ENCODE measurements at regions not wholly inside any gene's neighbourhood (a gene's known extent, or its start where the extent isn't known, plus 50 kb on each side); places are given as distances from the start of the nearest gene placed in this dataset.

GRCh38 chr7:1322240-1323110, 89.8 kb downstream of the UNCX start:
- no peak for DNase-seq

DNA sequence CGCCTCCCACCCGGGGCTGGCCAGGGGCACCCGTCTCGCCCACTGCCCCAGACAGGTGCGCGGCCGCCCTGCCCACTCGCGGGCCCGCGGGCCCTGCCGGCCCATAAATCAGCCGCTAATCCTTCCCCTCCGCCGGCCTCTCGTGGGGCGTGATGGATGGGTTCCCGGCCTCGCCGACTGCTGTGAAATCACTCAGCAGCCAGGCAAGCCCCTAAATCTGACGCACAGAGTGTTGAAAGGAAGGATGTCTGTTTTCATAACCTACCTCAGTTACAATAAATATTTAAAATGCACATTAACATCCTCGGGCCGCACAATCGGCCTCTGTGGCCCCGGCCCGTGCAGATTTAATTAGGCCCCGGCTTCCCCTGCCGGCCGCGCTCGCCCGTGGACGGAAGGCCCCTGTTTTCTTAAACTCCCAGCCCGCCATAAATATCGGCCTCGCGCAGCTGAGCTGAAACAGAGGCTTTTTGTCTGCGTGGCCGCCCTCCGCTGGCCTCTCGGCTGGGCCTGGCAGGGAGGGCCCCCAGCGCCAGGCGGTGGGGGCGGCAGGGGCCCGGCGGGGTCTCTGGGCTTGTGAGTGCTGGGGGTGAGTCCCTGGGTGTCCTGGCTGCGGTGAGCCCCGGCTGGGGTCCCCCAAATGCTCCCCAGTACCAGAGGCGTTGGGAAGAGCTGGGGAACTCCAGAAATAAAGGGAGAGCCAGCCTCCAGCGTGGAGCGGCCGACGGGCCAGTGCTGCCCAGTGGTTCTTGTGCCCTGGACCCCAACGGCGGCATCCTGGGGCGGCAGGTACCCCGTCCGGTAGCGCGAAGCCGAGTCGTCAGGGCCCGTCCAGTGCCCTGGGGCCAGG, 90.7 kb downstream of the UNCX start:
- peak; percentile 55 for DNase-seq

- DNase-seq = no peak
Measured at GRCh38 chr7:1324028-1324900, 91.6 kb downstream of the UNCX start.

DNA sequence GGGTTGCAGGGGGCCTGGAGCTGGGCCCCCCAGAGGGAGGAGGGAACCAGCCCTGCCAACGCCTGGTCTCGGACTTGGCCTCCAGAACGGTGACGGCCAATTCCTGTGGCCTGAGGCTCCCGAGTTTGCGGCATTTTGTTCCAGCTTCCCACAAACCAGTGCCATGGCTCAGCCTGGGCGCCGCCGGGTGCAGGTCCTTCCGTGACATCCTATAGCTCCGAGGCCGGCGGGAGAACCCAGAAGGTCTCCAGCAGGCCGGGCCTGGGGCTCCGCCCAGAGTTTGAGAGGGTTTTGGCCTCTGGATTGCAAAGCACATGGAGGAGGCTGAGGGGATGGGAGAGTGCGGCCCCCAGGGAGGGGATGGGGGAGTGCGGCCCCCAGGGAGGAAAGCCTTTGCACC, 92.6 kb downstream of the UNCX start:
- no peak for DNase-seq

DNA sequence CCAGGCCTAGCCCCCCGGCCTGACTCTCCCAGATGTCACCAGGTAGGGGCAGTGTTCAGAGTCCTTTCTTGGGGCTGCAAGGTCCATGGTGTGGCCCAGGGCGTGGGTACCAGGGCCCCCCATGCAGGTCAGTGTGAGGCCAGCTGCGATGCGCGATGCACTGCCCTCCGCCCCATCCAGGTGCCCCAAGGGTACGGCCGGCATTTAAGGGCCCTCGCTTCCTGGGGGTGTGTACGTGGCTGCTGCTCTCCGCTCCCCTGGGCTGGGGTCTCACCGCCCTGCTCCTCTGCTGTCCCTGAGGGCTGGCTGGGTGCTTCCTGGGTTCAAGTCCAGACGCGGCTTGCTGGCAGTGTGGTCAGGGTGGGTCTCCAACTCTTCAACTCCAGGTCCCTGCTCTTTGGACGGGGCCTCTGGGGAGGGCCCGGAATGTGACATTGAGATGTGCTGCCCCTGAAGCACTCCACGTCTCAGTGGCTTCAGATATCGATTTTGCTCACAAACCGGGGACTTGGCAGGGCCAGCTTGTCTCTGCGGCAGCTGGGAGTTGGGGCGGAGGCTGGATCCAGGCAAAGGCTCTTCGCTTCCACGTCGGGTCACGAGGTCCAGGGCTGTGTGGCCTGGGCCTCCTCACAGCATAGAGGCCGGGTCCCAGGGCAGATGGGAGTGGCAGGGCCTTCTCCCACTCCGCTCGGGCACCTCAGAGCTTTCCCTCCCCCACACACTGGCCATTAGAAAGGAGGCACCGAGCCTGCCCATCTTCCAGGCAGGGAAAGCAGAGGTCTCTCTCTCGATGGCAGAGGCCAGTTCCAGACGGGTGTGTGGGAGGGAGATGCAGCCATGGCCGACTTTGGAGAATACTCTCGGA, 93.2 kb downstream of the UNCX start:
- no peak for DNase-seq

- DNase-seq = no peak
Measured at GRCh38 chr7:1326511-1326785, 93.8 kb downstream of the UNCX start.

DNA sequence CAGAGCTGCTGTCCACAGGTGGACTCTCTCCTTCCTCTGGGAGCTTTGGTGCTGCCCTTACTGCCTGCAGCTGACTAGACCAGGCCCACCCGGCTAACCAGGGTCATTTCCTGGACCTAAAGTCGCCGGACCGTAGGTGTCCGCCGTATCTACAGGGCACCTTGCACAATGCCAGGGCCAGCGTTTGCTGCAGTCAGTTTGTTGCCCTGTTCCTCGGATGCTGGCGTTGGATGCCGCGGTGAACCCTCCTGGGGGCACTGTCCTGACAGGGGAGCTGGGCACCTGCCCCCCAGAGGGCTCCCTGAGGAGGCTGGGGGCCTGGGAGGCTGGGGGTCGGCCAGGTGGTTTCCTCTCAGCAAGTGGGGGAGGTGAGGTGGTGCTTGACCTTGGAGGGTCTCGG, 96.6 kb downstream of the UNCX start:
- DNase-seq = no peak

DNA sequence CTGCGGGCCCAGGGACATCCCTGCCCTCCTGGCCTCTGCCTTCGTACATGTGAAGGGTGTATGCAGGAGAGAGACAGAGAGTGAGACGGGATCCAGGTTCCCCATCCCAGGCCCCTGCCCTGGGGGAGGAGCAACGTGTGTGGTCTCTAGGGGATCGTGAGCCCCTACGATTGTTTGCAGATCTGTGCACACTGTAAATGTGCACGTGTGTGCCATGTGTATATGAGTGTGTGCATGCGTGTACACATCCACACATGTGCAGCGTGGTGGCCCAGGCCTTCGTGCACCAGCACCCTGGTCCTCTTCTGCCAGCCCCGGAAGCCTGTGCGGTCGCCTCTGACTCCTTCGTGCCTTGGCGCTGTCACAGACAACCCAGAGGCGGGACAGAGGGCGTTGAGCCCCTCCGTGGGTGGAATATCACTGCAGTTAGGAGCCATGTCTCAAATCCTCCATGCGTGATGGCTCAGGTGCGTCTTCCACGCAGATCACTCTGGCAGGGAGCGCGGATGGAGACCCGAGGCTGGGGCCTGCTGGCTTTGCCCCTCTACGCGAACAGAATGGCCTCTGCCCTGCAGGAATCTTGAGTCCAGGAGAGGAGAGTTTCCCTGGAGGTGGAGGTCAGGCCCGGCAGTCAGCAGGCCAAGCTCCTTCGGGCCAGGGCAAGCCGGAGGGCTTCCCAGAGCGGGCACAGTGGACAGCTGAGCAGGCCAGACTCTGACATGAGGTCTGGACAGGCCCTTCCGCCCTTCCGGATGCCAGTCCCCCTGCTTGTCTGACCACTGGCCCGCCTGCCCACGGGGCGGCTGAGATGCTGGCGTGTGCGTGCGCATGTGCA, 97.5 kb downstream of the UNCX start:
- DNase-seq = no peak

DNA sequence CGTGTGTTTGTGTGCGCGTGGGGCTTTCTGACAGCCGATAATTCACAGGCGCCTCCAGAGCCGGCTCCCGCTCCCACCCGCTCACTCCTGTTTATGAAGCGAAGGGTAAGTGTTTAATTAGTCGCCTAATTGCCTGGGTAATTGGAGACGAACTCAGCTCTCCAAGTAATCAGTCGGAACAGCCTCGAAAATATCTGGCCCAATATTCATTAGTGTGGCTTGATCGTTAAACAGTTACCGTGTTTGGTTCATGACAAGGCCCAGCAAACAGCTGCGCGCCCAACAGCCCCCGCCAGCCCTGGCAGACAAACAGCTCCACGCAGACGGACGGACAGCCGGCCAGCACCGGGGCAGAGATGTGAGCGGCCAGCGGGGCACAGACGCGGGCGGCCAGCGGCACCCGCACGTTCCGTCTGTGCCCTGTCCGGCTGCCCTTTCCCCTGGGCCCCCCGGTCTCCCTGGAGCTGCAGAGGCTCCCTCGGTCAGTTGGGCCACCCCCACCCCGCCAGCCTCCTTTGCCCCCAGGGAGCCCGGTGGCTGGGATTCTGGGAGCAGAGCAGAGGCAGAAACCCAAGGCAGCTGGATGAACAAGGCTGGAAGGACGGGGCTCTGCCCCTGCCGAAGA, 98.2 kb downstream of the UNCX start:
- DNase-seq = no peak

- DNase-seq = no peak
Measured at GRCh38 chr7:1331561-1332467, 99.1 kb downstream of the UNCX start.

DNA sequence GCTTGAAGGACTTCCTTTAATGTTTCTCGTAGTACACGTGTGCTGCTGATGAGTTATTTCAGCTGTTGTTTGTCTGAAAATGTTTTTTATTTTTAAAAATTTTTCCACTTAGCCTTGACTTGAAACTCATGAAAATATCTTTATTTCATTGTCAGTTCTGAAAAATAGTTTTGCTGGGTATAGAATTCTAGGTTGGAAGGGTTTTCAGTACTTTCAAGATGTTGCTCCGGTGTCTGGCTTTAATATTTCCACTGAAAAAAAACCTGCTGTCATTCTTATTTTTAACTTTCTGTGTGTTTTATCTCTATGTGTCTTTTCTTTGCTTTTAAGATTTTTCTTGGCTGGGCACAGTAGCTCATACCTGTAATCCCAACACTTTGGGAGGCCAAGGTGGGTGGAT, 103.8 kb downstream of the UNCX start:
- no peak for DNase-seq

DNA sequence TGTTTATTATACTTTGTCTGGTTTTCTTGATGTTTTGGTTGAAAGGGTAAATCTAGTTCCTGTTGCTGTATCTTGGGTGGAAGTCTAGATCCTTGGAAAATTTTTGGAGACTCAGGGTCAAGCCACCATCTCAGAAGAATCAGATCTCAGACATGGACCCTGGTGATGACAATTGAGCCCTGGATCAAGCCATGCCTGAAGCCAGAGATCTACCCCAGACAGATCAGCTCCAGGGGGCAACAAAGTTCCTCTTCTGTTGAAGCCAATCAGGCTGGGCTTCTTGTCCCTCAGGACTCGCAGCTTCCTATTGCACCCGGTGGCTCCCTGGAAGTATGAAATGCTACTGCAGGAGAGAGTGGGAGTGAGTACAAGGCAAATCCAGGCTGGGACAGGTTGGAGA, 106.9 kb downstream of the UNCX start:
- no peak for DNase-seq

- no peak for DNase-seq
Measured at GRCh38 chr7:1340031-1340430, 107.4 kb downstream of the UNCX start.

DNA sequence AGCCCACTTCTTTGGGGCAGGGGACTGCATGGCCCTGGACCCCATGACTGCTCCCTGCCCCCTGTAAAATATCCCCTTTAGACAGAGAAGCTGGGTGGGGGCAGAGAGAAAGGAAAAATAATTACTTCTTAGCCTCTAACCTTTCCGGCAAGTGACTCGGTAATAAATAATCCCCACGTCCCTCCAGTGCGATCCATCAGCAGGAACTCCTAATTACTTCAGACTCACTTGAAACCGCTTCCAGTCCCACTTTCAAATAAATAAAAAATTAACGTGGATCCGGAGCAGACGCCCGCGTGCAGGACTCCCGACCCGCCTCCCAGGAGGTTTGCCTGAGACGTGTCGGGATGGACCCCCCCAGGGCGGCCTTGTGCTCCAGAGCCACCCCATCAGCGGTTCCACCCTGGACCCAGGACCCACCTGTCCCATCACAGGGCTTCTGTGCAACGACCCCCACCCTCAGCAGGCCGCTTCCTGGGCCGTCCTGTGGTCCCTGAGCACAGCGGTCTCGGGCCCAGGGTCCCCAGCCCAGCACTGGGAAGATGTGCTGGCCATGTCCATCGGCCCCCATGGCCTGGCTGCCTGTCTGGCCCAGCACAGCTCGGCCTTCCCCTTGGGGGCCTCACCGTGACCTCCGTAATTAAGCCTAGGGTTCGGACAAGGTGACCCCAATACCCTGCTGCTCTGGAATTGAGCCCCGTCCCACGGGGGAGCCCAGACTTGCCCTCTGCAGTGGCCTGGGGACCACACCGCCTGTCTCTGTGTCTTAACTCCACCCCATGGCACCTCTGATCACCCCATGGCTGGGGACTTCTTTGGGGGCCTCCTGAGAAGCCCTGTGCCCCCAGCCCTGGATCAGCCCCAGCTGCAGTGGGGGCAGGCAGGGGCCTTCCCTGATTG, 108.0 kb downstream of the UNCX start:
- no peak for DNase-seq

DNA sequence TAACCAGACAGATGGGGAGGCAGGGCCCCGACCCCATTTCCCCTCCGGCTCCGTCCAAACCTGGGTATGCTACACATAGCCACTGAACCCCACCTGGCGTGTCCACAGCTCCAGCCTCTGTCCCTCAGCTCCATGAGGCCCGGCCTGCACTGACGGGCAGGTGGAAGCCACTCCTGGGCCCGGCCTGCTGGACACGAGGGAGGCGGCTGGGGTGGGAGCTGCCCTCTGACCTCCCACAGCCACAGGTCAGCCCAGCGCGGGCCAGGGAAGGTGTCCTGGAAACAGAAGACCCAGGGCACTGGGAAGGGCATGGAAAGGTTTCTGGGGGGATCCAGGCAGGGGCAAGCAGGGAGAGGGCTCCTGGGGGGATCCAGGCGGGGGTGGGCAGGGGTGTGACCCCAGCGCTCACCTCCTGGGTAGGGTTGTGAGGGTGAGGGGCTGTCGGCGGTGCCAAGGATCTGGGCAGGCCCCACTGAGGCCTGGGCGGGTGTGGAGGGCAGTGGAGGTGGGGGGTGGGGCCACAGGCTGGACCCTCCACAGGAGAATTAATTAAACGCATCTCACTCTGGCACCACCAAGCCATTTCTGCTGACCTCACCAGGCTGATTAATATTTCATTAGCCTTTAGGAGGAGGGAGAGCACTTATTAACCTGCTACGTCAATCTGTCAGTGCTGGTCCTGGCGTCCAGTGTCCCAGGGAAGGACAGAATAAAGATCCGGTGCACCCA, 108.9 kb downstream of the UNCX start:
- no peak for DNase-seq

DNA sequence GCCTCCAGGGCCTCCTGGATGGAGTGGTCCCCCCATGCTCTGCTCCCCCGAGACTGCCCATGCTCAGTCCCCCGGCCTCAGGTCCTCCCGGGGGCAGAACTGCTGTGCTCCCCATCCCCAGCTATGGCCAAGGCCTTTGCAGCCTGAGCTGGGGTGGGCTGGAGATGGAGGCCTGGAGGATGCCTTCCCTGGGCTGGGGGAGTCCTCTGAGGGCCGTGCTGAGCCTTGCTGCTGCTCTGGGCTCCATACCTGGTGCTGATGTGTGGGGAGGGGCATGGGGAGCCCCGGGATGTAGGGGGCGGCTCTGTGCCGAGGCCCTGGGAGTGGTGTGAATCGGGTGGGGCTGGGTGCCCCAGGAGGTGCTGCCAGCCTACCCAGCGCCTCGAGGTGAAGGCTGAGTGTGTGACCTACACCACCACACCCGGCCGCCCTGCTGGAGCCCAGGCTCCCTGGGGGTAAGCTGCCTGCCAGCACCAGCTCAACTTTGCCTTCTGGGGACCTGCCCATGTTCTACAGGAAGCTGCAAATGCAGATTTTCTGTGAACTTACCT, 109.5 kb downstream of the UNCX start:
- DNase-seq = no peak

DNA sequence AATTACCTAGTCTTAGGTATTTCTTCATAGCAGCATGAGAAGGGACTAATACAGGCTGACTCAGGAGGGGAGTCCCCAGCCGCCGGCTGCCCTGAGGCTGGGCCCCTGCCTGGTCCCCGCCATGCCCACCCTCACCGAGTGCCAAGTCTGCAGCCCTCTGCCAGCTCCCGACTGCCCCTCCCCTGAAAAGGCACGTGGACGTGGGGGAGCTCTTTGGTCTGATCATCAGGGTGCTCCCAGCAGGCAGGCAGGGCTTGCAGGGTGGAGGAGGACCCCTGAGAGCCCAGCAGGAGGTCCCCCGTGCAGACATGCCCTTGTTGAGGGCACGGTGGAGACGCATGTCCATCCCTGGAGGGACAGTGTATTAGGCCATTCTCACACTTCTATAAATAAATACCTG, 110.9 kb downstream of the UNCX start:
- DNase-seq = no peak

GRCh38 chr7:1344421-1344820, 111.7 kb downstream of the UNCX start:
- no peak for DNase-seq
